HG03103 (cell line): ENCODE measurements at regions not wholly inside any gene's neighbourhood (a gene's known extent, or its start where the extent isn't known, plus 50 kb on each side); places are given as distances from the start of the nearest gene placed in this dataset.

Experiments
- ATAC-seq: cut with Tn5 transposase; IDR thresholded peaks from one replicate; pipeline ENCODE4 v1.9.1; 2021; ENCODE audit warnings: low read depth; ENCODE audit not compliant: unreplicated experiment

DNA sequence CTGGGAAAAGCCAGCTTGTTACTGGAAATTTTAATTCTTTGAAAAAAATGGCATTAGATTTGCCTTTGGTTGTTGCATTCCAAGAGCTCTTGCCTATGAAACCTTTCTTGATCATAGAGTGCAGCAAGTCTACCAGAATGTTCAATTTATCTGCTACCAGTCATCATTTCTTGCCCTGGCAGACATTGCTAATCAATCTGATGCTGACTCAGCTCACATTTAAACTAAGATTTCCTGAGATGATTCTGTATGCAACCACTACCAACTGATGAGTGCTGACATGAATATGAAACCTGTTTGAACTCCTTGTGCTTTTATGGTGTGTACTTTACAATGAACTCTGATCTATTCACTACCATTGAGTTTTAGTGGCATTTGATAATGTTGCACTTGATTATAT lies 166.5 kb upstream of the SALL1 start:
- no peak for ATAC-seq

DNA sequence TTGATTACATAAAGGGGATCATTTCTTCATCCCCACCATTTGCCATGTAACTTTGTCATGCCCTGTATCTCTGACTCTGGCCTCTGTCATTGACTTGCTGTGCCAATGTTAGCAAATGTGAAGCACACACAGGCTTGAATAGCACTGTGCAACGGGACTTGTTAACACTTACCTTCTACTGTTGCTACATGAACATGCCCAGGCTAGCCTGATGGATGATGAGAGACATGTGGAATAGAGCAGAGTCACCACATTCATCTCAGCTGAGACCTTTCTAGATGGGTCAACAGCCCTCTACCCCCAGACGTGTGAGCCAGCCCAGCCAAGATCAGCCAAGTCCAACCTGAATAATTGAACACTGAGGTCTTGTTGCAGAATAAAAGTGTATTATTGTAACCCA lies 162.1 kb upstream of the SALL1 start:
- ATAC-seq = no peak

DNA sequence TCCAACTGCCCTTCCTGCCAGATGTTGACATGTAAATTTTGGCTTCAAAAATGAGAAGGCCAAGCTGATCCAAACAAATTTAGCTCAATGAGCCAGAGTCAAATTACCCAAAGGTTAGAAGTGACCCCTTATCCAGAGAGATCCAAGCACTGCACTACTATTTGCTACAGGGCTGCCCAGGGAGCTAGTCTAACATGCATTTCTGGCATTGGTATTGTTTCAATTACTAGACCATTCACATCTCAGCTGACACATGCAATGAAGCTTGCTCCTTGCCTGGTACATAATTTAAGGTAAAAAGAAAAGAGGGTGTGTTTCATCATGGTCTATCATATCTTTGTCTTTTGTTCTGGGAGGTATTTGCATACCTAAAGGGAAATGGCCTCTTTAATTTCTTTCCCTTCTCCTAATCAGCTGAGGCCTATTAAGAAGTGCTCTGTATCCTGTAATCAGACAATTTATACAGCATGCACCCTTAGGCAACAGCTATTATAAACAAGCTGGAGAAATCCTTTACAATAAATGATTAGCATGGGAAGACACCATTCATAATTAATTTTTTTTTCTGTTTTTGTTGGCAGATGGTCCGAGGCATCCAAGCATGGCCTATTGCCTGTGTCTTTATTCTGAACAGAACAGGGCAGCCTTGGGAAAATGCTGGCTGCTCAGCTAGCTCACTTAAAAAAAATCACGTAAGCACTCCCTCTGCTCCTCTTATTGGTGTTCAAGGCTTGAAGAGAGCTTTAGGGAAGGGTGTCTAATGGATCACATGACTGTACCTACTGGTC lies 161.5 kb upstream of the SALL1 start:
- no peak for ATAC-seq

DNA sequence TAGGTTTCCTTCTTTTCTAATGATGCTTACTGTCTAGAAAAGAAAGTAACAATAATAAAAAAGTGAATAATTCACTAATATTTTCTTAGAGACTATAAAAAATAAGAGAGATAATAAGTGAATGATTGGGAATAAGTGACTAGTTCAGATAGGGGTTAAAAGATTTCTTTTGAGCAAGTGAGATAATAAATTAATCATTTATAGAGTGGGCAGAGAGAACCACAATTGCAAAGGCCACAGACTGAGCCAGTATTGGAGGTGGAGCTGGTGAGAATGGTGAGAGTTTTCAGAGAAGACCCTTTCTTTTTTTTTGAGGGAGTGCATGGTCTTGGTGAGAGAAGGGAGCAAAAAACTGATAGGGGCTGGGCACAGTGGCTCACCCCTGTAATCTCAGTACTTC lies 159.1 kb upstream of the SALL1 start:
- no peak for ATAC-seq

DNA sequence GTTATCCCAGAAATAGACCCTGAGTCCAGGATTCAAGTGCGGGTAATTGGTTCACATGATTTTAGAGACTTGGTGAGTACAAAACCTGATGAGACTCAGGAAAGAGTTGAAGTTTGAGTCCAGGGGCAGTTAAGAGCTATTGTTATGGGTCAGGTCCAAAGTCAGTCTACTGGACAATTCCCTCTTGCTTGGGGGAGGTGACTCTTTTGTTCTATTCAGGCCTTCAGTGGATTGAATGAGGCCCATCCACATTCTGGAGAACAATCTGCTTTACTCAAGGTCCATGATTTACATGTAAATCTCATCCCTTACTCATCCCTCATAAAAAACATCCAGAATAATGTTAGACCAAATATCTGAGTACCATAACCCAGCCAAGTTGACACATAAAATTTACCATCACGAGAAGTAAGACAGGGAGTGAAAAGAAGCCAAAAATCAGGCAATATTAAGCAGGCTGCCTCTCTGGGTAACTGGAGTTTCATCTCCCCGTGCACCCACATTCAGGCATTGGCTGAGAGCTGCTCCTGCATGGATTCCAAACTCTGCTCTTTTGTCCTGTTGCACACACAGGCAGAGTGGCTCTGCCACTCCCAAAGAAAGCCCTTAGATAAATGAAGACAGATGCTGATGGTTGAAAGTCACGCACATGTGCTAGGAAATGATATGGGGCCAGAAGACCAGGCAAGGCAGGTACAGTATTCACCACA lies 156.0 kb upstream of the SALL1 start:
- ATAC-seq = no peak

DNA sequence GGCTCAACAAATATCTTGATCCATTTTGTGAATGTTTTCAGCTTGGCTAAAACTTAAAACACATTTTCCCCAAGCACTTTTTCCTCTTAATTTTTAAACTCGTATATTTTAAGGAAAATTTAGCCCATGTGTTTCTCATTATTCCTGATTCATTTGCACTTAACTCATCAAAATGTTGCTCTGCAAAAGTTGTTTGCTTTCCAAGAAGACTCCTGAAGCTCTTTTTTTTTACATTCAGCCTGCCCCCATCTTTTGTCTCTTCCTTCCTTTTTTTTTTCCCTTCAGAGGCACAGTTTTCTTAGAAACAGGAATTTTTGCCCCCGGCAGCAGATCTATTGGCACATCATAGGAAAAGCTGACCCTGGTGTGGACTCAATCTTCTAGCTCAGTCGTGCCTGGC lies 155.0 kb upstream of the SALL1 start:
- ATAC-seq = no peak

DNA sequence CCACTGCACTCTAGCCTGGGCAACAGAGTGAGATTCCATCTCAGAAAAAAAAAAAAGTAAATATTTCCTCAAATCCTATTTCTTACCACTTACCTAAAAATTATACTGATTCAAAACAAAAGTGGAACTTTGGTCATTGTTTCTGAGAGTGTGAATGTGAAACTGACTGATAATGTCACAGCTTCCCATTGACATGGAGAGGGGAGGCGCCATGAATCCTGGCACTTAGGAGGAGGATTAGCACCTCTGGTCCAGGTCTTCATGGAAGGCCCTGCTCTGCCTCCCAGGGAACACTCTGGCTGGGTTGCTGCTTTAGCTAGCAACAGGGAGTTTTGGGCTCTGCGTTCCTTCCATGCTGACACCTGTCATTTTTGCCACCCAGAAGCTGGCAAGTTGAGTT lies 154.3 kb upstream of the SALL1 start:
- ATAC-seq = no peak

DNA sequence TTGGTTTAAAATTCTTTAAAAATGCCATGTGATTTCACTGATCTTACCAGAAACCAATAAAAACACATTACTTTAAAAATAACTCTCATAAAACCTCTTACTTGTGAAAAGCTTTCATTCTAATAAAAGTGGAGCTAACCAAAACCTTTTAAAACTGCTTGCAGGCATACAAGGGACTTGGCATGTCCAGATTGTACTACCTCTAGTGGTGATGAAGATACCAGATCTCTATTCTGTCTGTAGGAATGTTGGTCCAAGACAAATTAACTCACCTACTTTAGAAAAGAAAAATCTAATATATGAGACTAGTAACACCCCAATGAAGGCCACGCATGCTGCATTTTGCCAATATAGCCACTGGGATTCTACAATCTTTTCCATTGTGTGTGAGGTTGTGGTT lies 151.0 kb upstream of the SALL1 start:
- ATAC-seq = no peak

DNA sequence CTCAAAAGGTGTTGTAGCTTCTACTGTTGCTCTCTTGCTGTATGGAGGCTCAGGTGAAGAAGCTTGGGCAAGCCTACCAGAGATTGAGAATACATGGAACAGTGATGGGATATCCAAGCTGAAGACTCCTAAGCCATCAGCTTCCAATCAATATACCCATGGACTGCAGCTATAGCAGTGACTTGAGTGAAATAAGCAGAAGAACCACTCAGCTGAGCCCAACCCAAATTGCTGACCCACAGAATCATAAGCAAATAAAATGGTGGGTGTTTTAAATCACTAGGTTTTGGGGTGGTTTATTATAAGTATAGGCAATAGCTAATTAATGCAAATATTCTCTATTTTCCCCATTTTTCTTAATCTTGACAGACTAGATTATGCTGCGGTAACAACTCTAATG lies 147.7 kb upstream of the SALL1 start:
- no peak for ATAC-seq

DNA sequence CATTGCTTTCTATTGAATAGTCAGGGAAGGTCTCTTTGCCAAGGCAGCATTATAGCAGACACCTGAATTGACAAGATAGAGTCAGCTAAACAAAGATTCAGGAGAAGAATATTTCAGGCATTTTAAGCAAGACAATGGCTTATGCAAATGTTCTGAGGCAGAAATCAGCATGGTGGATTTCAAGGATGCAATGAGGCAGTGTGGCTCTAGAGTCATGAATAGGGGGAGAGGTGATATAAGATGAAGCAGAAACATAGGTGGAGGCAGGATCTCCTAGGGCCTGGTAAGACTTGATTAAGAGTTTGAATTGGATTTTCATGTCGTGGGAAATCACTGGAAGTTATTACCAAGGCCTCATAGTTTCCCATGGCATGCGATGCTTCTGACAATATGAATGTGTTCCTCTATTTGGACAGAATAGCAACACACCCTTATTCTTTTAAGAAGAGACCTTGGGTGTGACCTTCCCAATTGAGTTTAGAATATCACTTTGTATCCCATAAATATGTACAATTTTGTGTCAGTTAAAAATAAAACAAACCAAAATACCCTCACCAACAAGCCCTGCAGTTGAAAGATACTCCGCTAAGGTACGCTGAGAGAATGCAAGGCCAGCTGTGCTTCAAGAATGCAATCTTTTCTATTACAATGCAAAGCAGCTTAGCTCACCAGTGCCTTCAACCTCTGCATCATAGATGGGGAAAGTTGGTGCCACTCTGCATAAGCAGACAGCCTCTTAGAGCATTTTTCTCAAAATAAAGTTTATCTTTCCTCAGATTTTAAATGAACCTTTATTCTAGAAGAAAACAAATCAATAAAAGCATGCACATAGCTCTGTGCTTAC lies 139.6 kb upstream of the SALL1 start:
- no peak for ATAC-seq

DNA sequence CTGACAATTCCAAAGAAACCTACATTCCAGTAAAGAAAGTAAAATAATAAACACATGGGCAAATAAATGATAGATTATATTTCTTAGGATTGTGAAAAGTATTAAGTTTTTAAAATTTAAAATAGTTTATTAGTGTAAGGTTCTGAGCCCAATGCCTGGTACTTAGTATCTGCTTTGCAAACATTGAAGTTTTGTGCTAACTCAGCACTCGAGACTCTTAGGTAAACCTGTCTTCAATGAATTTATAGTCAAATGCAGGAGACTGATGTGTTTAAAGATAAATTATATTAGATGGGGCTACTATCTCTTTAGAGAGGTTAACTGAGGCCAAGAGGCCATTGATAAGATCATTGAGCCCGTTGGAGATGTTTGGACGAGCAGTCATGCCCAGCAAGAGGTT lies 138.3 kb upstream of the SALL1 start:
- no peak for ATAC-seq

DNA sequence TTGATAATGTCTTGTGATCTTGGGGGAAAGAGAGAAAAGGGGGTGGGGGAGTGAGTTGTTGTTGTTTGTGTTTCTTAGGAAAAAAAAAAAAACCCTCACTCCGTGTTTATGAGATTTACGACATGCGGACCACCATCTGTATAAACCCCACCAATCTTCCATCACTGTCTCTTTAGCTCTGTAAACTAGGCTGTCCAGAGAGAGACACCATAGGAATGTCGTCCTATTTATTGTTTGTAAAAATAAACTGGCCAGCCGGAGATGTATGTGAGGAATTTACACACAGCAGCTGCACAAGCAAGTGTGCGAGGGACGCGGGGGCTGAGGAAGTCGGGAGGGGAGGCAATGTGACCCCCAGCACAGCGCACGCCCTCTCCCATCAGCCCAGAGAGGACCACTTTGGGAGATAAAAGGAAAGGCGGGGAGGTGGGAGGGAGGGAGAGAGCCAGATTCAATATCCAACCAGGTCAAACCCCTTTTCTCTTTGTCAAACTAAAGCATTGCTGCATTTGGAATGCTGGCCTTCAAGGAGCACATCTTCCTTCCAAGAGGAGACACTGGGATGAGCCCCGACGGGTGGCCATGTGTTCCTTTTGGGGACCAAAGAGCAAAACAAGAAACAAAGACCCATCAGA lies 136.2 kb upstream of the SALL1 start:
- no peak for ATAC-seq

DNA sequence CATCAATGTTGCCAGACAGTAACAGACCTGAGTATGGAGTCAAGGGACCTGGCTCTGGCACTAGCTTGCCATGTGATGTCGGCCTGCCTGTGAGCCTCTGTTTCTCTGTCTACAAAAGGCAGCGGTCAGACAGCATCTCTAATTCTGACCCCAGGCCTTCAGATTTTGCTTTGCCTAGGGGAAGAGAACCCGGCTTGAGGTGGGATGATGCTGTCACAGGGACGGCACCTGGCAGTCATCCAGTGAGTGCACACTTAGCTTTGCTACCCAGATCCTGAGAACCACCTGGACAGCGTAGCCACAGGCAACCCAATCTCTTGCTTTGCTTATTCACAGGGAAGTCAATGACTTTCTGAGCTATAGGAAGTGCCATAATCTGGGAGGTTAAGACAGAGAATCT lies 135.2 kb upstream of the SALL1 start:
- no peak for ATAC-seq

DNA sequence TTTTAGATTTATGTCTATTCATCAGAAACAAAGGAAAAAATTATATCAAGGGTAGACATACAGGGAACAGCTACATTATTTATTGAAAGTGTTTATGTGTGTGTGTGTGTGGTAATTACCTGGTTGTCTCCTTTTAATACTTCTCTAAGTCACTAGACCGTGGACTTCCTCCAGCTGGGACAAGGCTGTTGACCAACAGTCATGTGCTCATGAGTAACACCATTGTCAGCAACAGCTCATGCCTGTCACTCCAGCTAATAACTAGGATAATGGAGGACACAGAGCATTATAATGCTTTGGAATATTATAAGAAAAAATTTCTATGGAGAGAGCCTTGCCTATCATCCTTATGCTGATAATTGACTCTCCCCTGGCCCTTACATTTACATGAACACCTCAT lies 125.3 kb upstream of the SALL1 start:
- no peak for ATAC-seq

DNA sequence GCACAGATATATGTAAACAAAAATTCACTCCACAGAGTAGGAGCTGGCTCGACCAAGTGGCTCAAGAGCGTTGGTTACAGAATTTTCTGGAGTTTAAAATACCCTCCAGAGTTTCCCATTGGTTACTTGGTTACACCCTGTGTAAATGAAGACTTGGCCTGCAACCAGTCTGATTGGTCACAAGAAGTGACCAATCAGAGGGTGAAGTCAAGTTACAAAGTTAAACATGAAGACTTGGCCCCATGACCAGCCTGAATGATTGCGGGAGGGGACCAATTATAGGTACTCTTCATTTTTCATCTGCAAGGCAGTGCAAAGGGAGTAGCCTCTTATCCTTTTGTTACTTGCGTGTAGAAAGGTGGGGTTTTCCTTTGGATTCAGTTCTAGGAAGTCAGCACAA lies 121.3 kb upstream of the SALL1 start:
- no peak for ATAC-seq

DNA sequence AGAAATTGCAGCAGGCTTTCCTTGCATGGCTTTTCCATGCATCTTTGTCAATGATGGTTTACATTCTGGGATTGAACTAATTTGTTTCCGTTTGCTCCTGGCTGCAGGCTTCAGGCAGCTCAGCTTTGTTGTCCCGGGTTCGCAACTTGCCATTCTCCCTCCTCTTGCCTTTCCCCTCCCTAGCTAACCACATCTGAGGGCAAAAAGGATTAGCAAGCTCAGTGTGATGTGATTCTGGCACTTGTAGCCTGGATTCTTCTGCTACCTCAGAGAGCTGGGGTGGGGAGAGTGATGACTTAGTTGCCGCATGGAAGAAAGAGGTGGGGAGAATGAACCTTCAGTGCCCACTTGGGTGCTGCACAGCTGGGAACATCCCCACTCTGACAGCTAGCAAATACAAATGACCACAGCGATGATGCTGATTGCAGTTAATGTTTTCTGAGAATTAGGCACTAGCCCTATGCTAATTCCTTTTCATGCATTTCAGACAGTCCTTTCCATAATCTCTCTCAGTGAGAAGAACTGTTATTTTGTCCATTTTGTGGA lies 120.2 kb upstream of the SALL1 start:
- ATAC-seq = no peak

DNA sequence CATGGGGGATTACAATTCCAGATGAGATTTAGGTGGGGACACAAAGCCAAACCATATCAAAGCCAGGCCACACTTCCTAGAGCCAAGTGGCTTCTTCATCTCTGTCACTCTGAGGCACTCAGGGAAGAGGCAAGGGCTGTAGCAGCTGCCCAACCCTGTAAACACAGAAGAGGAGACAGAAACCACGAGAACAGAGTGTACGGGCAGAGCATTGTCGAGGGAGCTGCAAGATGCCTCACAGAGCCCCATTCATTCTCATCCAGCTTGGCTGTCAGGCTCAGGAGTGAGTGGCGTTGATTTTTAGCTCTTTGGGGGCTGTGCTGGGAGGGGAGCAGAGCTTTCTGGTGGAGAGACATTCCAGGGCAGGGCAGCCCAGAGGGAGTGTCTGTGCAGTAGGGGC lies 117.2 kb upstream of the SALL1 start:
- ATAC-seq = no peak

DNA sequence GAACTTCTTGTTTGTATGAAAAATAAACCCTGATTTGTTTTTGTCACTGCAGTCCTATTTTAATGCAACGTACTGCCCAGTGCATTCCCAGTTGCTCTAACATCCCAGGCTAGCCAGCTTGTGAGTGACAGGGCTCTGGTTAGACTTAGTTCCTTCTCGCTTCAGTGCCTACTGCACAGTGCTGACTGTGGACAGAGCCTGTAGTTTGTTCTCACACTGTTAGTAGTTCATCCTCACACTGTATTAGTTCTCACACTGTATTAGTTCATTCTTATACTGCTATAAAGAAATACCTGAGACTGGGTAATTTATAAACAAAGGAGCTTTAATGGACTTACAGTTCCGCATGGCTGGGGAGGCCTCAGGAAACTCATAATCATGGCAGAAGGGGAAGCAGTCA lies 116.6 kb upstream of the SALL1 start:
- ATAC-seq = no peak

DNA sequence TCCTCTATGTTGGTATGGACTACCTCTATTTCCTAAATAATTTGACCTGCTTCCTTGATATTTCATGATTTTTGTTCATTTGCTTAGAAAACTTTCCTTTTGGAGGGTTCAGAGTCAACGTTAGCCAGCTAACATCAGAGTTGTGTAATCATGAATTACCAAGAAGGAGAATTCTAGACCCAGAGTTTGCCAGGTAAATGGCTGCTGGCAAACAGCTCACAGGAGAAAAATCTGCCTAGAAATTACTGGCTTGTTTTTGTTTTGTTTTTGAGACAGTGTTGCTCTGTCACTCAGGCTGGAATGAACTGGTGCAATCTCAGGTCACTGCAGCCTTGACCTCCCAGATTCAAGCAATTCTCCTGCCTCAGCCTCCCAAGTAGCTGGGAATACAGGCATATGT lies 111.4 kb upstream of the SALL1 start:
- no peak for ATAC-seq

DNA sequence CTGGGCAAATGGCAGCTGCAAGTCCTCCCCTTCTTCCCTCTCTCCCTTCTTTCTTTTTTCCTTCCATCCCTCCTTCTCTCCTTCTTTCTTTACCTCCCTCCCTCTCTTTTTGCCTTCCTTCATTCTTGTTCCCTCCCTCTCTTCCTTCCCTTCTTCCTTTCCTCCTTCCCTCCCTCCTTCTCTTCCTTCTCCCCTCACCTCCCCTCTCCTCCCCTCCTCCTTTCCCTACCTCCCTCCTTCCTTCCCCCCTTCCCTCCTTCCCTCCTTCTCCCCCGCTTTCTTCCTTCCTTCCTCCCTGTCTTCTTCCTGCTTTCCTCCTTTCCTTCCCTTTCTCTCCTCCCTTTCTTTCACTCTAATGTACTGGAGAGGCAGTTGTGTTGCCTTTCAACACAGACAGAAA lies 110.8 kb upstream of the SALL1 start:
- ATAC-seq = no peak
